Stimulated activated CD4-positive, alpha-beta T cell treated with anti-CD3 and anti-CD28 coated beads, TNF-alpha, amount 100 ng/mL, for 48 hours (primary cell): ENCODE measurements at regions not wholly inside any gene's neighbourhood (a gene's known extent, or its start where the extent isn't known, plus 50 kb on each side); places are given as distances from the start of the nearest gene placed in this dataset.

ENCODE experiments used
- DNase-seq, 3 donors: peaks; one replicate each; pipeline ENCODE4 v3.0.0-alpha.2; 2020; ENCODE audit warnings: low read depth in 3 of 3

GRCh38 chr12:126760092-126760491 is 1506.9 kb upstream of the TMEM132C start:
- DNase-seq = no peak

- no peak for DNase-seq
Observed at GRCh38 chr12:126761420-126761819, 1505.5 kb upstream of the TMEM132C start.

GRCh38 chr12:126762150-126762549 is 1504.8 kb upstream of the TMEM132C start:
- no peak for DNase-seq

GRCh38 chr12:126763359-126763758 is 1503.6 kb upstream of the TMEM132C start:
- no peak for DNase-seq

GRCh38 chr12:126767334-126767733 is 1499.6 kb upstream of the TMEM132C start:
- no peak for DNase-seq

- no peak for DNase-seq
Observed at GRCh38 chr12:126768517-126768916, 1498.5 kb upstream of the TMEM132C start.

- no peak for DNase-seq
Observed at GRCh38 chr12:126770188-126770587, 1496.8 kb upstream of the TMEM132C start.

- peak in 2 of 3 donors; percentile 24 to 29 for DNase-seq
Observed at GRCh38 chr12:126772171-126772864, 1494.7 kb upstream of the TMEM132C start.

- DNase-seq = no peak
Observed at GRCh38 chr12:126773012-126773411, 1494.0 kb upstream of the TMEM132C start.

- DNase-seq = no peak
Observed at GRCh38 chr12:126773491-126773890, 1493.5 kb upstream of the TMEM132C start.

- DNase-seq = no peak
Observed at GRCh38 chr12:126776026-126776655, 1490.8 kb upstream of the TMEM132C start.

- no peak for DNase-seq
Observed at GRCh38 chr12:126780343-126780742, 1486.6 kb upstream of the TMEM132C start.

- no peak for DNase-seq
Observed at GRCh38 chr12:126781593-126781992, 1485.4 kb upstream of the TMEM132C start.

GRCh38 chr12:126782083-126782482 is 1484.9 kb upstream of the TMEM132C start:
- no peak for DNase-seq

GRCh38 chr12:126784328-126784921 is 1482.5 kb upstream of the TMEM132C start:
- no peak for DNase-seq

GRCh38 chr12:126789963-126790362 is 1477.0 kb upstream of the TMEM132C start:
- DNase-seq = no peak

GRCh38 chr12:126791122-126791521 is 1475.8 kb upstream of the TMEM132C start:
- no peak for DNase-seq

GRCh38 chr12:126792411-126792810 is 1474.6 kb upstream of the TMEM132C start:
- no peak for DNase-seq

- no peak for DNase-seq
Observed at GRCh38 chr12:126797525-126797924, 1469.4 kb upstream of the TMEM132C start.

GRCh38 chr12:126798449-126798848 is 1468.5 kb upstream of the TMEM132C start:
- no peak for DNase-seq

- DNase-seq = no peak
Observed at GRCh38 chr12:126807312-126807865, 1459.6 kb upstream of the TMEM132C start.

- no peak for DNase-seq
Observed at GRCh38 chr12:126811391-126811790, 1455.6 kb upstream of the TMEM132C start.

- no peak for DNase-seq
Observed at GRCh38 chr12:126819554-126819953, 1447.4 kb upstream of the TMEM132C start.
